GM18907 (cell line): ENCODE measurements at regions not wholly inside any gene's neighbourhood (a gene's known extent, or its start where the extent isn't known, plus 50 kb on each side); places are given as distances from the start of the nearest gene placed in this dataset.
"Not testable (repeated sequence)": the region's sequence is repeated elsewhere in the genome, so short reads cannot be mapped to it uniquely, and the experiment has no call there.

Experiments used
- ATAC-seq: cut with Tn5 transposase; IDR thresholded peaks from one replicate; pipeline ENCODE4 v1.9.1; 2021; ENCODE audit warnings: mild to moderate bottlenecking, moderate library complexity; ENCODE audit not compliant: unreplicated experiment

DNA sequence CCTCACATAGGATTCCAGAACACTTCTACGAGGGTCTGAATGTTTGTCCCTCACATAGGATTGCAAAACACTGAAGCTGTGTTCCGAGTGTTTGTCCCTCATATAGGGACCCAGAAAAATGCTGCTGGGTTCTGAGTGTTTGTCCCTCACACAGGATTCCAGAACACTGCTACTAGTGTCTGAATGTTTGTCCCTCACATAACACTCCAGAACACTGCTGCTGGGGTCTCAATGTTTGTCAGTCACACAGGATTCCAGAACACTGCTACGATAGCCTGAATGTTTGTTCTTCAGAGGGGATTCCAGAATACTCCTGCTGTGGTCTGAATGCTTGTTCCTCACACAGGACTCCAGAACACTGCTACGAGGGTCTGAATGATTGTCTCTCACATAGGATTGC is 218.7 kb downstream of the FOXD4L6 start:
- no peak for ATAC-seq

DNA sequence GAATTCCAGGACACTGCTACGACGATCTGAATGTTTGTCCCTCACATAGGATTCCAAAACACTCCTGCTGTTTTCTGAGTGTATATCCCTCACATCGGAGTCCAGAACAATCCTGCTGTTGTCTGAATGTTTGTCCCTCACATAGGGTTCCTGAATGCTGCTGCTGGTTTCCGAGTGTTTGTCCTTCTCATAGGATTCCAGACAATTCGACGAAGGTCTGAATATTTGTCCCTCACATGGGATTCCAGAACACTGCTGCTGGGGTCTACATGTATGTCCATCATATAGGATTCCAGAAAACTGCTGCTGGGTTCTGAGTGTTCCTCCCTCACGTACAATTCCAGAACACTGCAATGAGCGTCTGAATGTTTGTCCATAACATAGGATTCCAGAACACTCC is 219.4 kb downstream of the FOXD4L6 start:
- not testable (repeated sequence) for ATAC-seq

DNA sequence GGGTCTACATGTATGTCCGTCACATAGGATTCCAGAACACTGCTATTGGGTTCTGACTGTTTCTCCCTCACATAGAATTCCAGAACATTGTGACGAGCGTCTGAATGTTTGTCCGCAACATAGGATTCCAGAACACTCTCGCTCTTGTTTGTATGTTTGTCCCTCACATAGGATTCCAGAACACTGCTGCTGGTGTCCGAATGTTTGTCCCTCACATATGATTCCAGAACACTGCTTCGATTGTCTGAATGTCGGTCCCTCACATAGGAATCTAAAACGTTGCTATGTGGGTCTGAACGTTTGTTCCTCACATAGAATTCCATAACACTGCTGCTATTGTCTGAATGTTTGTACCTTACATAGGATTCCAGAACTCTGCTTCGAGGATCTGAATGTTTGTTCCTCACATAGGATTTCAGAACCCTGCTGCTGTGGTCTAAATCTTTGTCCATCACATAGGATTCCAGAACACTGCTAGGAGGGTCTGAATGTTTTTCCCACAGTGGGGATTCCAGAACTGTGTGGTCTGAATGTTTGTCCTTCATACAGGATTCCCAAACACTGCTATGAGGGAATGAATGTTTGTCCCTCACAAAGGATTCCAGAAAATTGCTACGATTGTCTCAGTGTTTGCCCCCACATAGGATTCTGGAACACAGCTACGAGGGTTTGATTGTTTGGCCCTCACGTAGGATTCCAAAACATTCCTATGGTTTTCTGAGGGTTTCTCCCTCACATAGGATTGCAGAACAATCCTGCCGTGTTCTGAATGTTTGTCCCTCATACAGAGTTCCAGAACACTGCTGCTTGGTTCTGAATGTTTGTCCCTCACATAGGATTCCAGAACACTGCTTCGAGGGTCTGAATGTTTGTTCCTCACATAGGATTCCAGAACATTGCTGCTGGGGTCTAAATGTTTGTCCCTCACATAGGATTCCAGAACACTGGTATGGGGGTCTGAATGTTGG is 220.5 kb downstream of the FOXD4L6 start:
- no peak for ATAC-seq

DNA sequence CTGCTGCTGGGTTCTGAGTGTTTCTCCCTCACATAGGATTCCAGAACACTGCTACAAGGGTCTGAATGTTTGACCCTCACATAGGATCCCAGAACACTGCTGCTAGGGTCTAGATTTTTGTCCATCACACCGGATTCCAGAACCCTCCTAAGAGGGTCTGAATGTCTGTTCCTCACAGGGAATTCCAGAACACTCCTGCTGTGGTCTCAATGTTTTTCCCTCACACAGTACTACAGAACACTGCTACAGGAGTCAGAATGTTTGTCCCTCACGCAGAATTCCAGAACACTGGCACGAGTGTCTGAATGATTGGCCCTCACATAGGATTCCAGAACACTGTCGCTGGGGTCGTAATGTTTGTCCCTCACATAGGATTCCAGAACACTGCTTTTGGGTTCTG is 221.6 kb downstream of the FOXD4L6 start:
- ATAC-seq = not testable (repeated sequence)

DNA sequence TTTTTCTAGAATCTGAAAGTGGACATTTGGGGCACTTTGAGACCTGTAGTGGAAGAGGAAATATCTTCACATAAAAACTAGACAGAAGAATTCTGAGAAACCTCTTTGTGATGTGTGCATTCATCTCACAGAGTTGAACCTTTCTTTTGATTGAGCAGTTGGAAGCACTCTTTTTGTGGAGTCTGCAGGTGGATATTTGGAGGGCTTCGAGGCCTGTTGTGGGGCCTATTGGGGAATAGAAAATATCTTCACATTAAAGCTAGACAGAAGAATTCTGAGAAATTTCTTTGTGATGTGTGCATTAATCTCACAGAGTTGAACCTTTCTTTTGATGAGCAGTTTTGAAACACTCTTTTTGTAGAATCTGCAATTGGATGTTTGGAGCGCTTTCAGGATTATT is 236.2 kb downstream of the FOXD4L6 start:
- not testable (repeated sequence) for ATAC-seq

DNA sequence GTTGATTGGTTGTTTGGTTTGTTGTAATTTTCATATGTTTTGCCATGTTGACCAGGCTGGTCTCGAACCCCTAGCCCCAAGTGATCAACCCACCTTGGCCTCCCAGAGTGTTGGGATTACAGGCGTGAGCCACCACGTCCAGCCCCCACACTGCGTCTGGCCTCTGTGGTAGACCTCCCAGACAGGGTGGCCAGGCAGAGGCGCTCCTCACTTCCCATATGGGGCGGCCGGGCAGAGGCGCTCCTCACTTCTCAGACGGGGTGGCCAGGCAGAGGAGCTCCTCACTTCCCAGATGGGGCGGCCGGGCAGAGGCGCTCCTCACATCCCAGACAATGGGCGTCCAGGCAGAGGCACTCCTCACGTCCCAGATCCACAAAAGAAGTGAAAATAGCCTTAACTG is 242.6 kb downstream of the FOXD4L6 start:
- ATAC-seq = not testable (repeated sequence)

DNA sequence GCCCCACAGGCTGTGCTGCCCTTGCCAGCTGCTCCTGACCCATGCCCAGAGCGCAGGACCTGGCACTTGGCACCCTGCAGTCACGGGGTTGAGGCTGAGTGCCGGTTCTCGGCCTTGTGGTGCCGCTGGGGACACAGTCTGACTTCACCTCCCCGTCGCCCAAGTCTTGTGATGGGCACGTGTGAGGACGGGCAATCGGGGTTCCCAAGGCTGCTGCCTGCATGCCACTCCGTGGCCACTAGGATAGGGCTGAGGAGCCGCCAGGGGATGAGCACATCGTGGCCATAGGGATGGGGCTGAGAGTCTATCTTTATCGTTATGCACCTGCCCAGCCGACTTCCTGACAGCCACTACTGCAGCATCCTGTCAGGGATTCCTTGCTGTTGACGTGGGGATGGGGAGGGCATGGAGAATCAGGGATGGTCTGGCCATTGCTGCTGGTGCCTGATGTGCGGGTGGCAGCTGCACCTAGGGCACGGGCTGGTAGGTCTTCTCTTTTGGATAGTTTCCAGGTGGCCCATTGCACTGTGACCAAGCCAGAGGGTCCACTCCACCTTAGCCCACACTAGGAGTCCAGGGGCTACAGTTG is 243.5 kb downstream of the FOXD4L6 start:
- ATAC-seq = not testable (repeated sequence)

DNA sequence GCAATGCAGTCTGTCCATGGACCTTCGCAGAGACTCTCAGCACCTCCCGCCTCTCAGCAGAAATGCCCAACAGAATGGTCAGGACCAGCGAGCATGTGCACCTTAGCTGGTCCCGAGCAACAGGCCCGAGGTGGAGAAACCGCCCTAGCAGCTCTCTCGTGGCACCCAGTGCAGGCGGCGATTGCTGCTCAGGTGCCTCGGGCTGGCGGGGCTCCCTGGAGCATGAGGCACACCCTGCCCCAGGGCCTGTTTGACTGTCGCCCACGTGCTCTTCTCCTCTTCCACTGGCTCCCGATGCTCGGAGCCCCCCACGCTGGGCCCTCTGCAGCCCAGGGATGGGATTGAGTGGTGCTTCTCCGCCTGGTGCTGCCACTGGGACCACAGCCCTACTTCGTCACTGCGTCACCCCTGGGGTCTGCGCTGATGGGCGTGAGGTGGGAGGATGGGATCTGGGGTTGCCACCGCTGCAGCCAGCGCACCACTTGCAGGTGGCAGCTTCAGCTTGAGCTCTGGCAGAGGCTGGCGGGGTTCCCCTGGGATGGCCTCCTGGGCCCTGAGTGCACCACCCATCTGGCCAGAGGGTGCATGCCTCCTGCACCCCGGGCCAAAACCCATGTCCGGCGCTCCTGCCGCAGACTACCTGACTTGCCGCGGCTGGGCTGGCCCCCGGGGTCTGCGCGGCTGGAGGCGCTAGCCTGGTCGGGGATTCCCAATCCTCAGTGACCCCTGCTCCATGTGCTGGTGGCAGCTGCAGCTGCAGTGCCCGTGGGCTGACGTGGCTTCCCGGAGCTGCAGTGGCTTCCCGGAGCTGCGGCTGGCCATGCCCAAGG is 244.2 kb downstream of the FOXD4L6 start:
- ATAC-seq = no peak

DNA sequence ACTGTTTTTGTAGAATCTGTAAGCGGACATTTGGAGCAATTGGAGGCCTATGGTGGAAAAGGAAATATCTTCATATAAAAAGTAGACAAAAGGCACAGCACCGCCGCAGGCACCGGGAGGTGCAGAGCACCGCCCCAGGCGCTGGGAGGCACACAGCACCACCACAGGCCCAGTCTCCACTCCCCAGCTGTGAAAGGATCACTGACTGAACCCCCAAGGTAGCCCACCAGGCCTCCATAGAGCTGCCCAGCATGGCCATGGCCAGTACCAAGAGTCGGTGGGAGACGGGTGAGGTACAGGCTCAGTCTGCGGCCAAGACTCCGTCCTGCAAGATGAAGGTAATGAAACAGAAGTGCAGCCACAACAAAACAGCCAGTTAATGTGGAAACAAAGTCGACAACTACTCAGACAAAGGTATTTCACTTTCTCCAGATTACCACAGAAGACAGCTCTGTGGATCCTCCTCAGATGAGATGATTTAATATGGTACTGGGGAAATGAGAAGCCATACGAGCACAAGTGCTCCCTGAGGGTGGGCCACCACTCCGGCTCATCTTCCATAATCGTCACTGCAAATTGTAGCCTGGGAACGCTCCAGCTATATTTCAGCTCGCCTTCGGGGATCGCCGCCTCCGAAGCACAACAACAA is 244.9 kb downstream of the FOXD4L6 start:
- ATAC-seq = not testable (repeated sequence)

DNA sequence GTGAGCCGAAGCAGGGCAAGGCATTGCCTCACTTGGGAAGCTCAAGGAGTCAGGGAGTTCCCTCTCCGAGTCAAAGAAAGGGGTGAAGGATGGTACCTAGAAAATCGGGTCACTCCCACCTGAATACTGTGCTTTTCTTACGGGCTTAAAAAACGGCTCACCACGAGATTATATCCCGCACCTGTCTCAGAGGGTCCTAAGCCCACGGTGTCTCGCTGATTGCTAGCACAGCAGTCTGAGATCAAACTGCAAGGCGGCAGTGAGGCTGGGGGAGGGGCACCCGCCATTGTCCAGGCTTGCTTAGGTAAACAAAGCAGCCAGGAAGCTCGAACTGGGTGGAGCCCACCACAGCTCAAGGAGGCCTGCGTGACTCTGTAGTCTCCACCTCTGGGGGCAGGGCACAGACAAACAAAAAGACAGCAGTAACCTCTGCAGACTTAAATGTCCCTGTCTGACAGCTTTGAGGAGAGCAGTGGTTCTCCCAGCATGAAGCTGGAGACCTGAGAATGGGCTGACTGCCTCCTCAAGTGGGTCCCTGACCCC is 254.7 kb downstream of the FOXD4L6 start:
- ATAC-seq = not testable (repeated sequence)

DNA sequence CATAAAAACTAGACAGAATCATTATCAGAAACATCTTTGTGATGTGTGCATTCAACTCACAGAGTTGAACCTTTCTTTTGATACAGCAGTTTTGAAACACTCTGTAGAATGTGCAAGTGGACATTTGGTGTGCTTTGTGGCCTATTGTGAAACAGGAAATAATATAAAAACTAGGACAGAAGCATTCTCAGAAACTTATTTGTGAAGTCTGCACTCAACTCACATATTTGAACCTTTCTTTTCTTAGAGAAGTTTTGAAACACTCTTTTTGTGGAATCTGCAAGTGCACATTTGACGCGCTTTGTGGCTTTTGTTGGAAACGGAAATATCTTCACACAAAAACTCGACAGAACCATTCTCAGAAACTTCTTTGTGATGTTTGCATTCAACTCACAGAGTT is 260.0 kb downstream of the FOXD4L6 start:
- not testable (repeated sequence) for ATAC-seq
